ENCODE measurements at regions not wholly inside any gene's neighbourhood (a gene's known extent, or its start where the extent isn't known, plus 50 kb on each side); places are given as distances from the start of the nearest gene placed in this dataset.
"Not testable (repeated sequence)": the region's sequence is repeated elsewhere in the genome, so short reads cannot be mapped to it uniquely, and the experiment has no call there.

- H3K27me3 Mint-ChIP-seq; ATAC-seq; H3K36me3 Mint-ChIP-seq; DNase-seq; CTCF ChIA-PET; H3K9me3 Mint-ChIP-seq (ENCODE audit: low read depth); H3K4me3 Mint-ChIP-seq; H3K27ac Mint-ChIP-seq; H3K4me1 Mint-ChIP-seq: not testable (repeated sequence)
These were observed 315.1 kb upstream of the COX7C start for GRCh38 chr5:86302643-86303042.

- ATAC-seq; H3K27me3 Mint-ChIP-seq; H3K4me3 Mint-ChIP-seq; CTCF ChIA-PET; H3K27ac Mint-ChIP-seq; H3K9me3 Mint-ChIP-seq (ENCODE audit: low read depth); DNase-seq; H3K4me1 Mint-ChIP-seq; H3K36me3 Mint-ChIP-seq: not testable (repeated sequence)
These were observed 312.7 kb upstream of the COX7C start for GRCh38 chr5:86305050-86305449.

- ATAC-seq (no peak), DNase-seq (no peak)
- CTCF ChIA-PET = no interaction called here
- H3K27ac Mint-ChIP-seq = no peak overlapping the region
- H3K27me3 Mint-ChIP-seq = no peaks in the 10 kb centered on the region
- H3K36me3 Mint-ChIP-seq = no peaks in the 10 kb centered on the region
- no peaks in the 10 kb centered on the region for H3K4me1 Mint-ChIP-seq
- peaks cover 2% of the 10 kb centered on the region for H3K9me3 Mint-ChIP-seq (ENCODE audit: low read depth)
- H3K4me3 Mint-ChIP-seq = no peak overlapping the region
These were observed 302.8 kb upstream of the COX7C start for GRCh38 chr5:86314951-86315350.

GRCh38 chr5:86320266-86320665 lies 297.5 kb upstream of the COX7C start:
- Mint-ChIP-seq H3K9me3 (ENCODE audit: low read depth) (no peaks in the 10 kb centered on the region), H3K27me3 (no peaks in the 10 kb centered on the region), H3K27ac (no peak overlapping the region), H3K4me1 (no peaks in the 10 kb centered on the region), H3K36me3 (no peaks in the 10 kb centered on the region), H3K4me3 (no peak overlapping the region)
- no peak for DNase-seq
- CTCF ChIA-PET = no interaction called here
- no peak for ATAC-seq

- no peaks in the 10 kb centered on the region for H3K9me3 Mint-ChIP-seq (ENCODE audit: low read depth)
- H3K27ac Mint-ChIP-seq = no peak overlapping the region
- no peaks in the 10 kb centered on the region for H3K27me3 Mint-ChIP-seq
- CTCF ChIA-PET = no interaction called here
- no peaks in the 10 kb centered on the region for H3K4me1 Mint-ChIP-seq
- no peak overlapping the region for H3K4me3 Mint-ChIP-seq
- H3K36me3 Mint-ChIP-seq = no peaks in the 10 kb centered on the region
- no peak for DNase-seq
- no peak for ATAC-seq
These were observed 288.4 kb upstream of the COX7C start for GRCh38 chr5:86329318-86329717.

- no peaks in the 10 kb centered on the region for H3K36me3 Mint-ChIP-seq
- CTCF ChIA-PET = no interaction called here
- H3K27ac Mint-ChIP-seq = no peak overlapping the region
- no peak for DNase-seq
- ATAC-seq = no peak
- H3K4me3 Mint-ChIP-seq = no peak overlapping the region
- no peaks in the 10 kb centered on the region for H3K9me3 Mint-ChIP-seq (ENCODE audit: low read depth)
- H3K27me3 Mint-ChIP-seq = no peaks in the 10 kb centered on the region
- H3K4me1 Mint-ChIP-seq = no peaks in the 10 kb centered on the region
These were observed 287.0 kb upstream of the COX7C start for GRCh38 chr5:86330736-86331135.

- ATAC-seq = no peak
- no peaks in the 10 kb centered on the region for H3K36me3 Mint-ChIP-seq
- CTCF ChIA-PET = no interaction called here
These were observed 284.9 kb upstream of the COX7C start for GRCh38 chr5:86332851-86333250.

GRCh38 chr5:86337667-86338460 lies 279.9 kb upstream of the COX7C start:
- no peaks in the 10 kb centered on the region for H3K27me3 Mint-ChIP-seq
- CTCF ChIA-PET = no interaction called here
- no peak overlapping the region for H3K27ac Mint-ChIP-seq
- no peak overlapping the region for H3K4me3 Mint-ChIP-seq
- no peaks in the 10 kb centered on the region for H3K4me1 Mint-ChIP-seq
- ATAC-seq = no peak
- DNase-seq = no peak
- H3K9me3 Mint-ChIP-seq (ENCODE audit: low read depth) = no peaks in the 10 kb centered on the region
- H3K36me3 Mint-ChIP-seq = no peaks in the 10 kb centered on the region

More at GRCh38 chr5:86332851-86333250, 284.9 kb upstream of the COX7C start:
- Mint-ChIP-seq H3K4me1 (no peaks in the 10 kb centered on the region), H3K27ac (no peak overlapping the region), H3K4me3 (no peak overlapping the region), H3K9me3 (ENCODE audit: low read depth) (no peaks in the 10 kb centered on the region), H3K27me3 (no peaks in the 10 kb centered on the region)
- DNase-seq = no peak

GRCh38 chr5:86354664-86355063 lies 263.1 kb upstream of the COX7C start:
- Mint-ChIP-seq H3K4me1 (no peaks in the 10 kb centered on the region), H3K36me3 (no peaks in the 10 kb centered on the region), H3K9me3 (ENCODE audit: low read depth) (no peaks in the 10 kb centered on the region), H3K27ac (no peak overlapping the region), H3K4me3 (no peak overlapping the region), H3K27me3 (no peaks in the 10 kb centered on the region)
- DNase-seq (no peak), ATAC-seq (no peak)
- CTCF ChIA-PET = no interaction called here

GRCh38 chr5:86360801-86361200 lies 256.9 kb upstream of the COX7C start:
- no peaks in the 10 kb centered on the region for H3K4me1 Mint-ChIP-seq
- H3K36me3 Mint-ChIP-seq = no peaks in the 10 kb centered on the region
- CTCF ChIA-PET = no interaction called here
- DNase-seq (no peak), ATAC-seq (no peak)
- no peak overlapping the region for H3K4me3 Mint-ChIP-seq
- H3K27me3 Mint-ChIP-seq = no peaks in the 10 kb centered on the region
- no peak overlapping the region for H3K27ac Mint-ChIP-seq
- H3K9me3 Mint-ChIP-seq (ENCODE audit: low read depth) = no peaks in the 10 kb centered on the region

GRCh38 chr5:86371061-86371460 lies 246.7 kb upstream of the COX7C start:
- DNase-seq = no peak
- no peak overlapping the region for H3K27ac Mint-ChIP-seq
- ATAC-seq = no peak
- no peaks in the 10 kb centered on the region for H3K27me3 Mint-ChIP-seq
- no peaks in the 10 kb centered on the region for H3K4me1 Mint-ChIP-seq
- H3K4me3 Mint-ChIP-seq = no peak overlapping the region
- CTCF ChIA-PET = no interaction called here
- no peaks in the 10 kb centered on the region for H3K36me3 Mint-ChIP-seq
- H3K9me3 Mint-ChIP-seq (ENCODE audit: low read depth) = no peaks in the 10 kb centered on the region

GRCh38 chr5:86374611-86375010 lies 243.1 kb upstream of the COX7C start:
- H3K27ac Mint-ChIP-seq = no peak overlapping the region
- CTCF ChIA-PET = no interaction called here
- H3K9me3 Mint-ChIP-seq (ENCODE audit: low read depth) = no peaks in the 10 kb centered on the region
- H3K27me3 Mint-ChIP-seq = no peaks in the 10 kb centered on the region
- no peak overlapping the region for H3K4me3 Mint-ChIP-seq
- H3K4me1 Mint-ChIP-seq = no peaks in the 10 kb centered on the region
- ATAC-seq (no peak), DNase-seq (no peak)
- H3K36me3 Mint-ChIP-seq = no peaks in the 10 kb centered on the region

GRCh38 chr5:86376214-86376613 lies 241.5 kb upstream of the COX7C start:
- ATAC-seq (no peak), DNase-seq (no peak)
- H3K27ac Mint-ChIP-seq = no peak overlapping the region
- no peaks in the 10 kb centered on the region for H3K36me3 Mint-ChIP-seq
- H3K4me1 Mint-ChIP-seq = no peaks in the 10 kb centered on the region
- no peaks in the 10 kb centered on the region for H3K9me3 Mint-ChIP-seq (ENCODE audit: low read depth)
- H3K4me3 Mint-ChIP-seq = no peak overlapping the region
- CTCF ChIA-PET = no interaction called here
- no peaks in the 10 kb centered on the region for H3K27me3 Mint-ChIP-seq

GRCh38 chr5:86403190-86403589 lies 214.6 kb upstream of the COX7C start:
- Mint-ChIP-seq H3K4me3 (no peak overlapping the region), H3K27ac (no peak overlapping the region), H3K4me1 (no peaks in the 10 kb centered on the region), H3K9me3 (ENCODE audit: low read depth) (no peaks in the 10 kb centered on the region), H3K27me3 (no peaks in the 10 kb centered on the region), H3K36me3 (no peaks in the 10 kb centered on the region)
- CTCF ChIA-PET = no interaction called here
- DNase-seq (no peak), ATAC-seq (no peak)

- DNase-seq (no peak), ATAC-seq (no peak)
- CTCF ChIA-PET = no interaction called here
- Mint-ChIP-seq H3K4me3 (no peak overlapping the region), H3K27me3 (no peaks in the 10 kb centered on the region), H3K27ac (no peak overlapping the region), H3K9me3 (ENCODE audit: low read depth) (no peaks in the 10 kb centered on the region), H3K36me3 (no peaks in the 10 kb centered on the region), H3K4me1 (no peaks in the 10 kb centered on the region)
These were observed 213.5 kb upstream of the COX7C start for GRCh38 chr5:86404256-86404655.
